Peyer's patch (tissue), 4 donors: ENCODE measurements at regions not wholly inside any gene's neighbourhood (a gene's known extent, or its start where the extent isn't known, plus 50 kb on each side); places are given as distances from the start of the nearest gene placed in this dataset.

ENCODE experiments used
- DNase-seq, 3 donors: peaks; one replicate each; pipeline ENCODE4 v3.0.0-alpha.2; 2017 to 2019
- H3K27ac ChIP-seq, 4 donors: fragments of 200-600 bp; sonication (generic); one replicate each; pipeline ENCODE4 v1.5.1; 2016 to 2019
- H3K27me3 ChIP-seq, 2 donors: fragments of 200-600 bp; sonication (generic); one replicate each; pipeline ENCODE4 v1.5.1; 2019
- H3K36me3 ChIP-seq, 3 donors: fragments of 200-600 bp; sonication (generic); one replicate each; pipeline ENCODE4 v1.5.1; 2016 to 2019
- H3K4me1 ChIP-seq, 4 donors: fragments of 200-600 bp; sonication (generic); one replicate each; pipeline ENCODE4 v1.5.1; 2016 to 2019
- H3K4me3 ChIP-seq, 4 donors: fragments of 200-600 bp; sonication (generic); 1 replicate in 3 of 4; 2 replicates in 1 of 4; pipeline ENCODE4 v1.5.1; 2016 to 2019; ENCODE audit warnings: mild to moderate bottlenecking in 1 of 4
- H3K9me3 ChIP-seq, 4 donors: fragments of 200-600 bp; sonication (generic); one replicate each; pipeline ENCODE4 v1.5.1; 2016 to 2019; ENCODE audit warnings: mild to moderate bottlenecking in 1 of 4
- CTCF ChIP-seq, 6 experiments: fragments of 450-650 bp in 4 of 6; fragments of 200-600 bp in 2 of 6; sonication (generic) in 1 of 6; IDR thresholded peaks; one replicate each; pipeline ENCODE4 v1.5.1; 2017 to 2019; ENCODE audit warnings: antibody characterized with exemption in 6 of 6, mild to moderate bottlenecking in 3 of 6, moderate library complexity in 1 of 6
- POLR2A ChIP-seq, 2 donors: fragments of 450-650 bp; IDR thresholded peaks; one replicate each; pipeline ENCODE4 v1.5.1; 2017; ENCODE audit warnings: antibody characterized with exemption in 2 of 2, mild to moderate bottlenecking in 2 of 2, moderate library complexity in 2 of 2

DNA sequence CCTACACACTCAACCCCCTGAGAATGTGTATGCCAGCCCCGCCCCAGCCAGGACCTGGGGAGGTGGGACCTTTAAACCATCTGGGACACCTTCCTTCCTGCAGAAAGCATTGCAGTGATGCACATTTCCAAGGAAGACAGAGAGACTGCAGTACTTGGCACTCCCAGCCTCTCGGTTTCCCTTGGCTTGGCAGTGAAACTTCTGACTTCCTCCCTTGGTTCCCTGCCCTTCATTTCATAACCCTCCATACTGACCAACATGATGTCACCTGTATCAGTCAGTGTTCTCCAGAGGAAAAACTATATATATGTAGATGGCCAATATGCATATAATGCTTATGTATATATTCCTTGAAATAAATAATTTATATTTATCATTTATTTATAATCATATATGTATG is 103.2 kb downstream of the SST start:
- Histone ChIP-seq H3K27ac (no peak overlapping the region), H3K9me3 (no peaks in the 10 kb centered on the region), H3K36me3 (no peaks in the 10 kb centered on the region), H3K4me3 (no peak overlapping the region), H3K27me3 (no peaks in the 10 kb centered on the region), H3K4me1 (no peaks in the 10 kb centered on the region)
- no peak for DNase-seq
- TF ChIP-seq POLR2A (IDR thresholded peaks at IDR 0.05), result no peak
- no peak for TF ChIP-seq CTCF (IDR thresholded peaks at IDR 0.05)

- Histone ChIP-seq H3K27ac (no peak overlapping the region), H3K36me3 (no peaks in the 10 kb centered on the region), H3K4me1 (no peaks in the 10 kb centered on the region), H3K9me3 (no peaks in the 10 kb centered on the region), H3K4me3 (no peak overlapping the region), H3K27me3 (no peaks in the 10 kb centered on the region)
- DNase-seq, result no peak
- no peak for TF ChIP-seq POLR2A (IDR thresholded peaks at IDR 0.05)
- TF ChIP-seq CTCF (IDR thresholded peaks at IDR 0.05), result no peak
Measured at GRCh38 chr3:187565701-187566100, 104.5 kb downstream of the SST start.

DNA sequence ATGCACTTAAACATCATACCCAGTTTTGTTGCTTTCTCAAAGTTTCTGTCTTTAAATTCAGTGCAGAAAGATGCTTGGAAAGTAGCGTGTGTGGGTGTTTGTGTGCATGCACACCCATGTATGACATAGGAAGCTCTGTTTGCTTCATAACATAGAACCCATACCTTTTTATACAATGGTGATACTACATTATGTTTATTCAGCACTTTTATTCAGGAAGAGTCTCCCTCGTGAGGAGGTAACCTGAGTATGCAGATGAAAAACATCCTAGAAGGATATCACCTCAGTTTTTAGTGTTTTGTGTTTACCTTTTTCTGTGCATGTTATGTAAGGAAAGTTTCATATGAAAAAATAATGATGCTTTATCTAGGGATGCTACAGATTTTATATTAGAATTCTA is 111.2 kb downstream of the SST start:
- Histone ChIP-seq H3K27ac (no peak overlapping the region), H3K36me3 (no peaks in the 10 kb centered on the region), H3K4me1 (no peaks in the 10 kb centered on the region), H3K9me3 (no peaks in the 10 kb centered on the region), H3K27me3 (no peaks in the 10 kb centered on the region), H3K4me3 (no peak overlapping the region)
- DNase-seq, result no peak
- TF ChIP-seq POLR2A (IDR thresholded peaks at IDR 0.05), result no peak
- no peak for TF ChIP-seq CTCF (IDR thresholded peaks at IDR 0.05)

- H3K9me3 ChIP-seq, result no peaks in the 10 kb centered on the region
- H3K27ac ChIP-seq, result no peak overlapping the region
- no peak overlapping the region for H3K4me3 ChIP-seq
- H3K27me3 ChIP-seq, result no peaks in the 10 kb centered on the region
- no peak for TF ChIP-seq CTCF (IDR thresholded peaks at IDR 0.05)
- no peak for TF ChIP-seq POLR2A (IDR thresholded peaks at IDR 0.05)
- H3K36me3 ChIP-seq, result no peaks in the 10 kb centered on the region
- no peak for DNase-seq
- H3K4me1 ChIP-seq, result no peaks in the 10 kb centered on the region
Measured at GRCh38 chr3:187551416-187551815, 118.8 kb downstream of the SST start.

DNA sequence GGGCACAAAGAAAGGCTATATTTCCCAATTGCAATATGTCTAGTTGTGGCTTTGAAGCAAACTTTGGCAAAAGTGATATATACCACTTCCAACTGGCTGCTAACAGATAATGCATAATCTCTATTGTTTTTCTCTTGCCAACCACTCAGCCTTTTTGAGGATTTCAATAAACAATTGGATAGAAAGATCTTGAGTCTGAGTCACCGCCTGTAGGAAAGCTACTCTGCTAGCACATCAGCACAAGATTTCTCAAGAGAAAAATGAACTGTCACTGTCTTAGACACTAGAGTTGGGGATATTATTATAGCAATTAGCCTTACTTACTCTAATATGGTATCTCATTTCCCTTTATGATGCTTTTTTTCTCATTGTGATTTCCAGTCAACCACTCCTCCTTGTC is 119.7 kb downstream of the SST start:
- no peak for TF ChIP-seq POLR2A (IDR thresholded peaks at IDR 0.05)

GRCh38 chr3:187545366-187545765 is 124.8 kb downstream of the SST start:
- no peak overlapping the region for H3K4me3 ChIP-seq
- TF ChIP-seq CTCF (IDR thresholded peaks at IDR 0.05) (no peak), POLR2A (IDR thresholded peaks at IDR 0.05) (no peak)

More for the DNA sequence above, 119.7 kb downstream of the SST start:
- Histone ChIP-seq H3K27me3 (no peaks in the 10 kb centered on the region), H3K36me3 (no peaks in the 10 kb centered on the region), H3K27ac (no peak overlapping the region), H3K4me3 (no peak overlapping the region), H3K4me1 (no peaks in the 10 kb centered on the region), H3K9me3 (no peaks in the 10 kb centered on the region)
- DNase-seq, result no peak

More at GRCh38 chr3:187545366-187545765, 124.8 kb downstream of the SST start:
- no peaks in the 10 kb centered on the region for H3K9me3 ChIP-seq
- no peaks in the 10 kb centered on the region for H3K27me3 ChIP-seq
- no peak for DNase-seq
- H3K4me1 ChIP-seq, result no peaks in the 10 kb centered on the region
- no peaks in the 10 kb centered on the region for H3K36me3 ChIP-seq
- no peak overlapping the region for H3K27ac ChIP-seq
